ENCODE measurements at regions not wholly inside any gene's neighbourhood (a gene's known extent, or its start where the extent isn't known, plus 50 kb on each side); places are given as distances from the start of the nearest gene placed in this dataset.

GRCh38 chr11:32315121-32315520 is 120.2 kb downstream of the WT1 start:
- TF ChIP-seq CTCF (IDR thresholded peaks at IDR 0.05; ENCODE audit: borderline replicate concordance, extremely low read depth, low read length, poor library complexity, severe bottlenecking) (no peak), EZH2 (IDR thresholded peaks at IDR 0.05; ENCODE audit: borderline replicate concordance, low read depth, low read length, severe bottlenecking) (no peak)

Measured in DND-41 (cell line).